ENCODE measurements at regions not wholly inside any gene's neighbourhood (a gene's known extent, or its start where the extent isn't known, plus 50 kb on each side); places are given as distances from the start of the nearest gene placed in this dataset.
"Not testable (repeated sequence)": the region's sequence is repeated elsewhere in the genome, so short reads cannot be mapped to it uniquely, and the experiment has no call there.

DNA sequence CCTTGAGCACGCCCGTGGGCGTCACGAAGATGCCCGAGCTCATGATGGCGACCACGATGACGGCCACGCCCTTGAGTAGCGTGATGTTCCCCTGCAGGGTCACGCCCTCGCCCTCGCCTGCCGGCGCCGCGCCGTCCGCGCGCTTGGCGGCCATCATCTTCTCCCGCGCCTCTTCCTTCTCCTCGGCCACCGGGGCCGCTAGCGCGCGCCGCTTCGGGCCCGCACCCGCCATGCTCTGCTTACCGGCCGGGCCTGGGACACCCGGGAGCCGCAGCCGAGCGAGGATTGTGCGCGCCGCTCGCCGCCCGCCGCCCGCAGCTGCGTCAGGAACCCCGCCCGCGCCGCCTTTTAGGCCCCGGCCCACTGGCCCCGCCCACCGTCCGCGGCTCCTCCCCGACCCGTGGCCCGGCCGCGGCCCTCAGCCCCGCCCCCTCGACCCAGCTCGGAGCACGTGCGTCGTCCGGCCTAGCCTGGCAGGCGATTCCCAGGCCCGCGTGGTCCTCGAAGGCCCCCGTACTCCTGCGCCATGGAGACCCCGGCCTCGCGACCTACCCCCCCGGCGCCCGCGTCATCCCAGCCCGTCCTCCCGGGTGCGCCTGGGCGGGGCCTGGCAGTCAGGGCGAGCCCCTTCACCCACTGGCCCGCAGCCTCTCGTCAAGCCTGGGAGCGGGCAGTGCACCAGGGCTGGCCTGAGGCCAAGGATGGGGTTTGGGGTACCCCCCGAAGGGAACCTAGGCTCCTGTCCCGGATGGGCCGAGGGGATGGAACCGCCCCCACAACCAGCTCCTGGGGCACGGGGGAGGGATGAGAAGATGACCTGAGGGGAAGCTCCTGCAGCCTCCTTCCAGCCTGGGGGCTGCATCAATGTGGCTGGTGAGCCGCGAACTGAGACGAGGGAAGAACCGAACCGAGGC is 79.0 kb upstream of the METTL9 start:
- DNase-seq: peak; percentile 94 to 99 (median 99)
- H3K36me3 ChIP-seq, H3K9me3 ChIP-seq, H3K27me3 ChIP-seq: not testable (repeated sequence)
- peak; percentile 66 to 69 for TF ChIP-seq POLR2A (IDR thresholded peaks at IDR 0.05)
- Histone ChIP-seq H3K4me3 (peak overlapping the region; percentile 71 to 88 (median 78)), H3K4me1 (peaks cover 0 to 13% (median 6%) of the 10 kb centered on the region in 4 donors), H3K27ac (peak overlapping the region; percentile 93 to 95 (median 94))

DNA sequence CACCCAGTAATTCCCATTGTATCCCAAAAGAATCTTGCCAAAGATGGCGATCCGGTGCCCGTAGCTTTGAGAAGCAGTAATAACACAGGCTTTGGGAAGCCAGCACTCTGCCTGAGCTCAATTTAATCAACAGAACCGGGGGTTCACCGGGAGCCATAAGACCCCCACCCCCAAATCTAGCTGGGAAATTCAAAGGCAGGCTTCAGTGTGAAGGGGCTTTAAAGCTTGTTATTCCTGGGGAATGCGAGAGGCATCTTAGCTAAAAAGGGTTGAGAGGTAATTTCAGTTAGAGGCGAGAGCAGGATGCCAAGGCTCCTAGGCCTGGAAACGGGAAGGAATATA is 78.4 kb upstream of the METTL9 start:
- not testable (repeated sequence) for H3K4me3 ChIP-seq, H3K9me3 ChIP-seq, H3K36me3 ChIP-seq, DNase-seq, H3K27me3 ChIP-seq
- peaks cover 0 to 12% (median 5%) of the 10 kb centered on the region in 4 donors for H3K4me1 ChIP-seq
- peak overlapping the region in 2 of 4 donors; percentile 36 to 93 for H3K27ac ChIP-seq

DNA sequence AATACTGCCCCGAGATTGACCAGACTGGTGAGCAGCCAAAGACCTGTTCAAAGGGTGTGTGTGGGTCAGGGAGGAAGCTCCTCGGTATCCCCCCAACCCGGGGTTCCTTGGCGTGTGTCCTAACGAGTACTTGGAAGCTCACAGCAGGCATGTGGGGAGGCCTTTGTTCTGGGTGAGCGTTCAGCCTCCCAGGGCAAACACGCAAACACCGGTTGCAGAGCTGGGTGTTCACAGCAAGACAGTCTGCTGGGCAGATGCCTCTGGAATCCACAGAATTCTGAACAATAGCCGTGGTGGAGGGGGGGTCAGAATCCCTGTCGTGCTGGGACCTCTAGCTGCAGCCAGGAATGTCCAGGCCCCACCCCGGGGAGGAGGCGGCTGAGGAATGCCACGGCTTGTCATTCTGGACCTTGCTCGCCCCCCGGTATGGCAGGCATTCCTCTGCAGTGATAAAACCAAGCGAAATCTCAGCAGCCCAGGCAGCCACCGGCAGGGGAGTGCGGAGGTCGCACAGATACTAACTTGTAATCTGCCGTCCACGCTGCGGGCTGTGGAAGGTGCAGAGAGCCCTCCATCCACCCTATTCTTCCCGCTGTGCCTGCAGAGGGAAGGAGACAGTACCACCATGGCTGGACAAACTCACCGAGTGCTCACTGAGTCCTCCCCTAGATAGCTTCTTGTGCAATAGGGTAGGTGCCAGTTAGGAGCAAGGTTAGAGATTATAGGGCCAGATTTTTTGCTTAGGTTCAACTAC is 77.8 kb upstream of the METTL9 start:
- H3K4me1 ChIP-seq: peaks cover 0 to 12% (median 5%) of the 10 kb centered on the region in 4 donors
- H3K36me3 ChIP-seq, H3K4me3 ChIP-seq, H3K27me3 ChIP-seq, H3K9me3 ChIP-seq: not testable (repeated sequence)
- TF ChIP-seq, protein P1, sequence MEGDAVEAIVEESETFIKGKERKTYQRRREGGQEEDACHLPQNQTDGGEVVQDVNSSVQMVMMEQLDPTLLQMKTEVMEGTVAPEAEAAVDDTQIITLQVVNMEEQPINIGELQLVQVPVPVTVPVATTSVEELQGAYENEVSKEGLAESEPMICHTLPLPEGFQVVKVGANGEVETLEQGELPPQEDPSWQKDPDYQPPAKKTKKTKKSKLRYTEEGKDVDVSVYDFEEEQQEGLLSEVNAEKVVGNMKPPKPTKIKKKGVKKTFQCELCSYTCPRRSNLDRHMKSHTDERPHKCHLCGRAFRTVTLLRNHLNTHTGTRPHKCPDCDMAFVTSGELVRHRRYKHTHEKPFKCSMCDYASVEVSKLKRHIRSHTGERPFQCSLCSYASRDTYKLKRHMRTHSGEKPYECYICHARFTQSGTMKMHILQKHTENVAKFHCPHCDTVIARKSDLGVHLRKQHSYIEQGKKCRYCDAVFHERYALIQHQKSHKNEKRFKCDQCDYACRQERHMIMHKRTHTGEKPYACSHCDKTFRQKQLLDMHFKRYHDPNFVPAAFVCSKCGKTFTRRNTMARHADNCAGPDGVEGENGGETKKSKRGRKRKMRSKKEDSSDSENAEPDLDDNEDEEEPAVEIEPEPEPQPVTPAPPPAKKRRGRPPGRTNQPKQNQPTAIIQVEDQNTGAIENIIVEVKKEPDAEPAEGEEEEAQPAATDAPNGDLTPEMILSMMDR (IDR thresholded peaks at IDR 0.05): peak in 1 of 6 experiments; percentile 4
- peak in 1 of 3 donors; percentile 70 for DNase-seq
- peak overlapping the region in 2 of 4 donors; percentile 36 to 93 for H3K27ac ChIP-seq

DNA sequence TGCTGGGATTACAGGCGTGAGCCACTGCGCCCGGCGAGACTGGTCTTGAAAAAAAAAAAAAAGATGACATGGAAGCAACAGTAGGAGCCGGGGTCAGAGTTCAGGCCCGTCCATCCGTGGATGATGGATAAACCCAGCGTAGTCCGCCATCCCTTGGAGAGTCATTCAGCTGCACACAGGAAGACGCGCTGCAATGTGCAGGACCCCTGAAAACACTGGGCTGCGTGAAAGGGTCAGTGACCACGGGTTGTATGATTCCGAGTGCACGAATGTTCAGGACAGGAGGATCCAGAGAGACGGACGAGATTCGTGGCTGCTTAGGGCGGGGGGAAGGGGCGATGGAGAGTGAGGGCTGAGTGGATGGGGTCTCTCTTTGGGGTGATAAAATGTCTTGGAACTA is 76.5 kb upstream of the METTL9 start:
- H3K4me3 ChIP-seq, H3K36me3 ChIP-seq, H3K9me3 ChIP-seq, H3K27me3 ChIP-seq, H3K27ac ChIP-seq: not testable (repeated sequence)
- H3K4me1 ChIP-seq: peaks cover 0 to 12% (median 3%) of the 10 kb centered on the region in 4 donors
- peak in 1 of 3 donors; percentile 44 for DNase-seq

DNA sequence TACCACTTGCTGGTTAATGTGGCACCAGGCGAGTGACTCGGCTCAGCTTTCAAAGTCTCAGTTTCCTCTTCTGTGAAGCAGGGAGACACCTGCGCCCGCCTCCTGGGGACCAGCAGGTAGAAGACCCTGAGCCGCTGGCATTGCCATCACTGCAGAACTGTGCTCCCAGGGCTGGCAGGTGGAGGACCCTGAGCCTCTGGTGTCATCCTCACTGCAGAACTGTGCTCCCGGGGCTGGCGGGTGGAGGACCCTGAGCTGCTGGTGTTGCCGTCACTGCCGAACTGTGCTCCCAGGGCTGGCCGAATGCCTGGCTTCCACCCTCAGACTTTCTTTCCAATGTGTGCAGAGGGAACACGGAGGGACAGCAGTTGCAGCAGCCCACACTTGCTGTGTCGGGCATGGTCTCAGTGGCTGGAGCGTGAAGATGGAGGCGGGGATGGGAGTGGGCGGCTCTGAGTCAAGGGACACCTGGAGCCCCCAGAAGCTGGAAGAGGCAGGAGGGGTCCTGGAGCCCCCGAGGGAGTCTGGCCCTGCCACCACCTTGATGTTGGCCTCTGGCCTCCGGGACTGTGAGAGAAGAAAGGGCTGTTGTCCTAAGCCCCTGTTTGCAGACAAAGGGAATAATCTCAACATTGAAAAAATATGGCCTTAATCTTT is 75.8 kb upstream of the METTL9 start:
- Histone ChIP-seq H3K27me3 (no peaks in the 10 kb centered on the region), H3K4me1 (peaks cover 0 to 5% (median 0%) of the 10 kb centered on the region in 4 donors), H3K4me3 (no peak overlapping the region), H3K27ac (no peak overlapping the region), H3K9me3 (no peaks in the 10 kb centered on the region), H3K36me3 (no peaks in the 10 kb centered on the region)
- DNase-seq: peak in 1 of 3 donors; percentile 47
- TF ChIP-seq POLR2A (IDR thresholded peaks at IDR 0.05): no peak
- TF ChIP-seq, protein P1 (IDR thresholded peaks at IDR 0.05): no peak

DNA sequence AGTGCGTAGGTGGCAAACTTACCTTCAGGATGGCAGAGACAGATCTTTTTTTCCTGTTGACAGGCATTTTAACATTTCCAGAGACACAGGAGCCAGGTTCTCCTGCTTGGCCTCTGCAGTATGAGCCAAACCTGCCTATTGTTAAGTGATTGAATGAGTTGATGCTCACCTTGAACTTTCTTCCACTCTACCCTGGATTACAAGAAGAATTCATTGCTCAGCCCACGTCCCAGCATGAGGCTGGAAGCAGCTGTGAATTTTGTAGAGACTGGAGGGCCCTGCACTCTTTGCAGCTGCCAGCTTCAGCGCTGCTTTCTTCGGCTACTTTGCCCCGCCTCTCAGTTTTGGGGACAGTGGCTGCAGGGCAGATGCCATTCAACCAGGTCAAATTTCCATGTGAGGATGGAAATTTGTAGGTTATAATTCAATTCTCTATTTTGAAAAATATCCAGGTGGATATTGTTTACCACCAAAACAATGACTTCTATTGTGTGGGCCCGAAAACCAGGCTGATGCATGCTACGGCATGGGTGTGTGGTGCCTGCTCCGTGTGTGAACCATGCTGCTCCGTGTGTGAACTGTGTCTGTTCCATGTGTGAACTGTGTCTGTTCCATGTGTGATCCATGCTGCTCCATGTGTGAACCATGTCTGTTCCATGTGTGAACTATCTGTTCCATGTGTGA is 75.2 kb upstream of the METTL9 start:
- no peak for TF ChIP-seq POLR2A (IDR thresholded peaks at IDR 0.05)
- TF ChIP-seq, protein P1 (IDR thresholded peaks at IDR 0.05): no peak
- H3K4me1 ChIP-seq: peaks cover 0 to 5% (median 0%) of the 10 kb centered on the region in 4 donors
- H3K27me3 ChIP-seq: no peaks in the 10 kb centered on the region
- H3K9me3 ChIP-seq: no peaks in the 10 kb centered on the region
- DNase-seq: no peak
- no peaks in the 10 kb centered on the region for H3K36me3 ChIP-seq
- H3K27ac ChIP-seq: no peak overlapping the region
- no peak overlapping the region for H3K4me3 ChIP-seq

DNA sequence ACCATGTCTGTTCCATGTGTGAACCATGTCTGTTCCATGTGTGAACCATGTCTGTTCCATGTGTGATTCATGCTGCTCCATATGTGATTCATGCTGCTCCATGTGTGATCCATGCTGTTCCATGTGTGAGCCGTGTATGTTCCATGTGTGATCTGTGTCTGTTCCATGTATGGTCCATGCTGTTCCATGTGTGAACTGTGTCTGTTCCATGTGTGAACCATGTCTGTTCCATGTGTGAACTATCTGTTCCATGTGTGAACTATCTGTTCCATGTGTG is 74.7 kb upstream of the METTL9 start:
- H3K4me3 ChIP-seq, H3K36me3 ChIP-seq, DNase-seq, H3K27ac ChIP-seq, H3K9me3 ChIP-seq, H3K4me1 ChIP-seq, H3K27me3 ChIP-seq: not testable (repeated sequence)

DNA sequence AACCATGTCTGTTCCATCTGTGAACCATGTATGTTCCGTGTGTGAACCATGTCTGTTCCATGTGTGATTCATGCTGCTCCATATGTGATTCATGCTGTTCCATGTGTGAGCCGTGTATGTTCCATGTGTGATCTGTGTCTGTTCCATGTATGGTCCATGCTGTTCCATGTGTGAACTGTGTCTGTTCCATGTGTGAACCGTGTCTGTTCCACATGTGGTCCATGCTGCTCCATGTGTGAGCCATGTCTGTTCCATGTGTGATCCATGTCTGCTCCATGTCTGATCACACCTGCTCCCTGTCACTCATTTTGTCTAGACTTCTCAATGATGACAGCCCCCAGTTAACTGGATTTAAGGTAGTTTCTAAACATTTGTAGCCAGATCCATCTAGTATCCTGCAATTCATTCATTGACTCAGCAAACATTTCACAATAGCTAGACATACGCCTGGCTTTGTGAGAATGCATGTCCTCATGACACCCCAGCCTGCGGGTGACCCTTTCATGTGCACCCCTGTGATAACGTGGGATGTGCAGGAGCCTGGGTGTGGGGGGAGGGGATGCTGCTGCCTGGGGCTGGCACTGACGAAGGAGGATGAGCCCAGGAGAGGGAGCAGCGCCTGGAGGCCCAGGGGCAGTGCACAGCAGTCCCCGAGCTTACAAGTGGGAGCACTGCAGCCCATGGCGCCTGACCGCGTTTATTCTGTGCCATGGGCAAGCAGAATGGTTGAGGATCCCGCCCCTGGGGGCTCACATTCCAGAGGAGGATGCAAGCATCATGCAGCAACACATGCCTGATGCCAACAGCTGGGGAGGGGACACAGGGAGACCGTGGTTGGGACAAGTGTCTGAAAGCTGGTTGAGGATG is 74.1 kb upstream of the METTL9 start:
- peak in 1 of 3 donors; percentile 53 for DNase-seq
- H3K9me3 ChIP-seq, H3K36me3 ChIP-seq, H3K4me3 ChIP-seq, H3K27ac ChIP-seq, H3K27me3 ChIP-seq, H3K4me1 ChIP-seq: not testable (repeated sequence)

DNA sequence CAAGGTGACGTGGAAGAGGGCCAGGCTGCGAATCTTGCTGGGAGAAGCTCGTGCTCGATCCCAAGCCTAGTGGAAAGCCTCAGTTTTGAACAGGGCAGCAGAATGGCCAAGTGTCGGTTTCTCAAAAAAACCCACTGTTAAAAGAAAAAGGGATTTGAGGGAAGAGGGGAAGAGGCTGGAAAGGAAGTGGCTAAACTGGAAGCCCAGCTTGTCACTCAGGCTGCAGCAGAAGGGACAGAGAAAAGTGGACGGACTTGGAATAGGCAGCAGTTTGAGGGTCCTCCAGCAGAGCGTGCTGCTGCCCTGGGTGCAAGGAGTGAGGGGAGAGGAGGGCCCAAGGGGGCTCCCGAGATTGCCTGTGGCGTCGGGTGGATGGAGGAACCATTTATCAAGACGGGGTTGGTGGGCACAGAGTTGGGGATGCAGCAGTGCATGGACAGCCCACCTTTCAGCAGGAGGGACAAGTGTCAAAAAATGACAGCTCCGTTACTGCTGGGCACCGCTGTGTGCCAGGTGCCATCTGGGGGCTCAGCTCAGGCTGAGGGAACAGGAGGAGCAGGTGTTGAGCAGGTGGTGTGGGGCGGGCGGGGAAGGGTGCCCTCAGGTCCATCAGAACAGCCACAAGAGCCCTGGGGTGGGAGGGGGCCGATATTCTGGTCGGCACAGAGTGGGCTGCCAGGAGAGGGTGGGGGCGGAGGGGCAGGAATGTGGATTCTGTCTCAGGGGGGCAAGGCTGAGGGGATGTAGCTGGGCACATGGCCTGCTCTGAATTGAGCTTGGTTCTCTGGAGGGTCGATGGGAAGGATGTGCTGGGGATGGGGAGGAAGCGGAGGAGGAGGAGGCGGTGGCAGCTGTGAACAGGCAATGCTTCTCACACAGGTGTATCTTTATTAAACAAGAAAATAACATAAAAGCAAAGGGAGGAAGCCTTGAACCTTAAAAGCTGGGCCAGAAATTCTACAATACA is 73.1 kb upstream of the METTL9 start:
- DNase-seq: peak in 1 of 3 donors; percentile 15
- H3K27me3 ChIP-seq: not testable (repeated sequence)

More for the DNA sequence above, 73.1 kb upstream of the METTL9 start:
- H3K9me3 ChIP-seq, H3K4me3 ChIP-seq, H3K4me1 ChIP-seq, H3K36me3 ChIP-seq, H3K27ac ChIP-seq: not testable (repeated sequence)

Data from Peyer's patch (tissue), 4 donors.